ENCODE measurements at regions not wholly inside any gene's neighbourhood (a gene's known extent, or its start where the extent isn't known, plus 50 kb on each side); places are given as distances from the start of the nearest gene placed in this dataset.

GRCh38 chr10:84822931-84823630 is 494.7 kb downstream of the CCSER2 start:
- Mint-ChIP-seq H3K27me3 (no peaks in the 10 kb centered on the region), H3K36me3 (no peaks in the 10 kb centered on the region), H3K4me1 (no peaks in the 10 kb centered on the region), H3K27ac (no peak overlapping the region), H3K4me3 (no peak overlapping the region), H3K9me3 (peaks cover 0 to 3% (median under 1%) of the 10 kb centered on the region in 3 donors)

- H3K27ac Mint-ChIP-seq, result no peak overlapping the region
- H3K27me3 Mint-ChIP-seq, result no peaks in the 10 kb centered on the region
Observed at GRCh38 chr10:84824525-84824924, 496.1 kb downstream of the CCSER2 start.

GRCh38 chr10:84825330-84825729 is 496.9 kb downstream of the CCSER2 start:
- Mint-ChIP-seq H3K27me3 (no peaks in the 10 kb centered on the region), H3K36me3 (no peaks in the 10 kb centered on the region), H3K4me3 (no peak overlapping the region), H3K27ac (no peak overlapping the region), H3K9me3 (peaks cover 0 to 3% (median 0%) of the 10 kb centered on the region in 3 donors), H3K4me1 (peaks cover 0 to 1% (median 0%) of the 10 kb centered on the region in 3 donors)

More at GRCh38 chr10:84824525-84824924, 496.1 kb downstream of the CCSER2 start:
- H3K4me1 Mint-ChIP-seq, result peaks cover 0 to under 1% (median 0%) of the 10 kb centered on the region in 3 donors
- H3K36me3 Mint-ChIP-seq, result no peaks in the 10 kb centered on the region
- H3K9me3 Mint-ChIP-seq, result peaks cover 0 to 3% (median 0%) of the 10 kb centered on the region in 3 donors
- H3K4me3 Mint-ChIP-seq, result no peak overlapping the region

- Mint-ChIP-seq H3K4me1 (peaks cover 0 to 1% (median 0%) of the 10 kb centered on the region in 3 donors), H3K4me3 (no peak overlapping the region), H3K27me3 (no peaks in the 10 kb centered on the region), H3K27ac (no peak overlapping the region), H3K9me3 (no peaks in the 10 kb centered on the region), H3K36me3 (no peaks in the 10 kb centered on the region)
Observed at GRCh38 chr10:84826704-84827103, 498.3 kb downstream of the CCSER2 start.

- Mint-ChIP-seq H3K9me3 (no peaks in the 10 kb centered on the region), H3K27me3 (no peaks in the 10 kb centered on the region), H3K4me3 (no peak overlapping the region), H3K36me3 (no peaks in the 10 kb centered on the region), H3K4me1 (peaks cover 0 to 1% (median 0%) of the 10 kb centered on the region in 3 donors), H3K27ac (no peak overlapping the region)
Observed at GRCh38 chr10:84829131-84829530, 500.7 kb downstream of the CCSER2 start.

GRCh38 chr10:84837041-84837812 is 508.8 kb downstream of the CCSER2 start:
- no peaks in the 10 kb centered on the region for H3K36me3 Mint-ChIP-seq
- H3K27me3 Mint-ChIP-seq, result no peaks in the 10 kb centered on the region
- H3K9me3 Mint-ChIP-seq, result no peaks in the 10 kb centered on the region
- no peak overlapping the region for H3K27ac Mint-ChIP-seq
- H3K4me3 Mint-ChIP-seq, result no peak overlapping the region
- H3K4me1 Mint-ChIP-seq, result no peaks in the 10 kb centered on the region

- no peaks in the 10 kb centered on the region for H3K27me3 Mint-ChIP-seq
- H3K4me1 Mint-ChIP-seq, result no peaks in the 10 kb centered on the region
- no peaks in the 10 kb centered on the region for H3K36me3 Mint-ChIP-seq
- H3K27ac Mint-ChIP-seq, result no peak overlapping the region
- no peak overlapping the region for H3K4me3 Mint-ChIP-seq
- H3K9me3 Mint-ChIP-seq, result no peaks in the 10 kb centered on the region
Observed at GRCh38 chr10:84837877-84838276, 509.5 kb downstream of the CCSER2 start.

GRCh38 chr10:84838851-84839250 is 510.5 kb downstream of the CCSER2 start:
- no peaks in the 10 kb centered on the region for H3K4me1 Mint-ChIP-seq
- no peaks in the 10 kb centered on the region for H3K9me3 Mint-ChIP-seq
- no peak overlapping the region for H3K4me3 Mint-ChIP-seq
- H3K27me3 Mint-ChIP-seq, result no peaks in the 10 kb centered on the region
- H3K27ac Mint-ChIP-seq, result no peak overlapping the region
- H3K36me3 Mint-ChIP-seq, result no peaks in the 10 kb centered on the region

- no peaks in the 10 kb centered on the region for H3K9me3 Mint-ChIP-seq
- H3K4me1 Mint-ChIP-seq, result no peaks in the 10 kb centered on the region
- no peaks in the 10 kb centered on the region for H3K36me3 Mint-ChIP-seq
- H3K27me3 Mint-ChIP-seq, result no peaks in the 10 kb centered on the region
- H3K27ac Mint-ChIP-seq, result no peak overlapping the region
- H3K4me3 Mint-ChIP-seq, result no peak overlapping the region
Observed at GRCh38 chr10:84842593-84842992, 514.2 kb downstream of the CCSER2 start.

- no peak overlapping the region for H3K27ac Mint-ChIP-seq
- no peaks in the 10 kb centered on the region for H3K36me3 Mint-ChIP-seq
- H3K4me3 Mint-ChIP-seq, result no peak overlapping the region
- H3K9me3 Mint-ChIP-seq, result no peaks in the 10 kb centered on the region
- H3K27me3 Mint-ChIP-seq, result no peaks in the 10 kb centered on the region
- no peaks in the 10 kb centered on the region for H3K4me1 Mint-ChIP-seq
Observed at GRCh38 chr10:84844461-84844860, 516.1 kb downstream of the CCSER2 start.

GRCh38 chr10:84845628-84846261 is 517.4 kb downstream of the CCSER2 start:
- no peaks in the 10 kb centered on the region for H3K36me3 Mint-ChIP-seq
- no peaks in the 10 kb centered on the region for H3K4me1 Mint-ChIP-seq
- peaks cover 2% of the 10 kb centered on the region for H3K27me3 Mint-ChIP-seq
- no peak overlapping the region for H3K27ac Mint-ChIP-seq
- no peak overlapping the region for H3K4me3 Mint-ChIP-seq
- no peaks in the 10 kb centered on the region for H3K9me3 Mint-ChIP-seq

- Mint-ChIP-seq H3K27ac (no peak overlapping the region), H3K36me3 (no peaks in the 10 kb centered on the region), H3K27me3 (peaks cover 2% of the 10 kb centered on the region), H3K9me3 (peaks cover 0 to 2% (median 0%) of the 10 kb centered on the region in 3 donors), H3K4me3 (no peak overlapping the region), H3K4me1 (no peaks in the 10 kb centered on the region)
Observed at GRCh38 chr10:84846658-84847316, 518.4 kb downstream of the CCSER2 start.

GRCh38 chr10:84848967-84849366 is 520.6 kb downstream of the CCSER2 start:
- Mint-ChIP-seq H3K36me3 (no peaks in the 10 kb centered on the region), H3K9me3 (peaks cover 0 to 2% (median 0%) of the 10 kb centered on the region in 3 donors)

GRCh38 chr10:84850826-84851225 is 522.4 kb downstream of the CCSER2 start:
- Mint-ChIP-seq H3K27ac (no peak overlapping the region), H3K4me1 (no peaks in the 10 kb centered on the region), H3K9me3 (peaks cover 0 to 2% (median 0%) of the 10 kb centered on the region in 3 donors), H3K27me3 (peaks cover 2% of the 10 kb centered on the region), H3K4me3 (no peak overlapping the region), H3K36me3 (no peaks in the 10 kb centered on the region)

More at GRCh38 chr10:84848967-84849366, 520.6 kb downstream of the CCSER2 start:
- H3K4me3 Mint-ChIP-seq, result no peak overlapping the region
- no peak overlapping the region for H3K27ac Mint-ChIP-seq
- H3K4me1 Mint-ChIP-seq, result no peaks in the 10 kb centered on the region
- peaks cover 2% of the 10 kb centered on the region for H3K27me3 Mint-ChIP-seq

GRCh38 chr10:84854439-84854838 is 526.0 kb downstream of the CCSER2 start:
- no peaks in the 10 kb centered on the region for H3K4me1 Mint-ChIP-seq
- H3K27ac Mint-ChIP-seq, result no peak overlapping the region
- no peak overlapping the region for H3K4me3 Mint-ChIP-seq
- no peaks in the 10 kb centered on the region for H3K36me3 Mint-ChIP-seq
- H3K27me3 Mint-ChIP-seq, result peaks cover 2% of the 10 kb centered on the region
- H3K9me3 Mint-ChIP-seq, result peaks cover 0 to 4% (median 0%) of the 10 kb centered on the region in 3 donors

Data from IgD-negative memory B cell (primary cell).